SU-DHL-6 (cell line): ENCODE measurements at regions not wholly inside any gene's neighbourhood (a gene's known extent, or its start where the extent isn't known, plus 50 kb on each side); places are given as distances from the start of the nearest gene placed in this dataset.
A peak's percentile ranks its signal among the peaks of the same experiment; 100 is the strongest.

Source experiments
- H2AFZ ChIP-seq: fragments of 200-600 bp; sonication (generic); 2 replicates; pipeline ENCODE4 v1.6.1; 2014; ENCODE audit warnings: low read depth, mild to moderate bottlenecking, moderate library complexity, mixed read lengths, antibody characterized with exemption, low read length; ENCODE audit not compliant: severe bottlenecking
- H3F3A ChIP-seq: fragments of 200-600 bp; shearing (Covaris generic); 2 replicates; pipeline ENCODE4 v1.6.0; 2016; ENCODE audit warnings: antibody characterized with exemption, mild to moderate bottlenecking; ENCODE audit not compliant: insufficient read depth
- H3K27ac ChIP-seq: fragments of 200-600 bp; sonication (generic); 2 replicates; pipeline ENCODE4 v1.5.1; 2016; ENCODE audit warnings: low read depth, mild to moderate bottlenecking, low read length, moderate library complexity, mixed read lengths
- H3K27me3 ChIP-seq: fragments of 200-600 bp; sonication (generic), shearing (Covaris generic); 2 replicates; pipeline ENCODE4 v1.6.0; 2014; ENCODE audit warnings: mild to moderate bottlenecking, low read length
- H3K36me3 ChIP-seq: fragments of 200-600 bp; sonication (generic); 2 replicates; pipeline ENCODE4 v1.6.1; 2014; ENCODE audit warnings: mild to moderate bottlenecking, low read length, mixed read lengths
- H3K4me2 ChIP-seq: fragments of 300-600, 200-600 bp; shearing (Covaris generic), sonication (generic); 2 replicates; pipeline ENCODE4 v1.6.0; 2014; ENCODE audit warnings: low read length, low read depth, mild to moderate bottlenecking; ENCODE audit not compliant: poor library complexity, severe bottlenecking
- H3K4me3 ChIP-seq: fragments of 200-600 bp; sonication (generic); 2 replicates; pipeline ENCODE4 v1.5.1; 2014; ENCODE audit warnings: antibody characterized with exemption, low read length, mild to moderate bottlenecking, mixed read lengths; ENCODE audit not compliant: insufficient read depth, poor library complexity, severe bottlenecking
- H3K79me2 ChIP-seq: fragments of 200-600 bp; sonication (generic); 2 replicates; pipeline ENCODE4 v1.6.1; 2014; ENCODE audit warnings: mild to moderate bottlenecking, low read length, moderate library complexity; ENCODE audit not compliant: insufficient read depth
- H3K9ac ChIP-seq: fragments of 200-600 bp; sonication (generic); 2 replicates; pipeline ENCODE4 v1.7.0; 2014; ENCODE audit warnings: mild to moderate bottlenecking, low read length
- H3K9me2 ChIP-seq: fragments of 200-600 bp; sonication (generic); replicated peaks from 2 replicates; pipeline ENCODE4 v1.6.1; 2014; ENCODE audit warnings: low read length; ENCODE audit not compliant: insufficient read depth
- H3K9me3 ChIP-seq: fragments of 200-600 bp; sonication (generic); 2 replicates; pipeline ENCODE4 v1.6.1; 2014; ENCODE audit warnings: low read length, mixed read lengths; ENCODE audit not compliant: insufficient read depth
- H4K20me1 ChIP-seq: fragments of 200-600 bp; sonication (generic); 2 replicates; pipeline ENCODE4 v1.6.1; 2014; ENCODE audit warnings: low read depth, mild to moderate bottlenecking, antibody characterized with exemption, low read length, moderate library complexity, mixed read lengths
- CTCF ChIP-seq: fragments of 200-600 bp; sonication (generic); IDR thresholded peaks from one replicate; pipeline ENCODE4 v1.5.1; 2017; ENCODE audit warnings: antibody characterized with exemption, mild to moderate bottlenecking, low read length, moderate library complexity; ENCODE audit not compliant: insufficient read depth, poor library complexity, severe bottlenecking
- EZH2phosphoT487 ChIP-seq: fragments of 200-600 bp; sonication (generic), shearing (Covaris generic); conservative IDR thresholded peaks from 2 replicates; pipeline ENCODE4 v1.6.1; 2018; ENCODE audit warnings: mild to moderate bottlenecking, antibody characterized with exemption, low read length, moderate library complexity, mixed read lengths

GRCh38 chr12:92503971-92504593, 198.7 kb upstream of the PLEKHG7 start:
- Histone ChIP-seq H3K4me2 (peak overlapping the region; percentile 34), H3K4me3 (no peak overlapping the region), H4K20me1 (no peaks in the 10 kb centered on the region), H3K36me3 (no peaks in the 10 kb centered on the region), H3K9me3 (no peaks in the 10 kb centered on the region), H3F3A (no peaks in the 10 kb centered on the region), H3K9me2 (no peaks in the 10 kb centered on the region), H3K9ac (peak overlapping the region; percentile 12; the same call in 1 of the 2 replicates), H3K27me3 (no peaks in the 10 kb centered on the region), H3K79me2 (no peaks in the 10 kb centered on the region), H2AFZ (peak overlapping the region; percentile 66), H3K27ac (no peak overlapping the region)
- TF ChIP-seq EZH2phosphoT487, result no peak
- no peak for TF ChIP-seq CTCF

- no peaks in the 10 kb centered on the region for H3K9me2 ChIP-seq
- no peaks in the 10 kb centered on the region for H3K36me3 ChIP-seq
- no peaks in the 10 kb centered on the region for H3F3A ChIP-seq
- peak overlapping the region; percentile 12; the same call in 1 of the 2 replicates for H3K9ac ChIP-seq
- no peaks in the 10 kb centered on the region for H4K20me1 ChIP-seq
- no peaks in the 10 kb centered on the region for H3K79me2 ChIP-seq
- peak overlapping the region; percentile 66 for H2AFZ ChIP-seq
- H3K27ac ChIP-seq, result no peak overlapping the region
- no peak overlapping the region for H3K4me3 ChIP-seq
- TF ChIP-seq EZH2phosphoT487, result no peak
- H3K9me3 ChIP-seq, result no peaks in the 10 kb centered on the region
- H3K4me2 ChIP-seq, result peak overlapping the region; percentile 34
- no peaks in the 10 kb centered on the region for H3K27me3 ChIP-seq
These were observed 199.5 kb upstream of the PLEKHG7 start for GRCh38 chr12:92503029-92503931.

- Histone ChIP-seq H2AFZ (peak overlapping the region; percentile 12), H3K4me2 (peak overlapping the region; percentile 34), H3K4me3 (no peak overlapping the region), H3F3A (no peaks in the 10 kb centered on the region), H4K20me1 (no peaks in the 10 kb centered on the region), H3K27me3 (no peaks in the 10 kb centered on the region), H3K9ac (no peak overlapping the region), H3K9me2 (no peaks in the 10 kb centered on the region), H3K79me2 (no peaks in the 10 kb centered on the region), H3K27ac (no peak overlapping the region), H3K9me3 (no peaks in the 10 kb centered on the region), H3K36me3 (no peaks in the 10 kb centered on the region)
- TF ChIP-seq EZH2phosphoT487 (no peak), CTCF (peak; percentile 11)
These were observed 200.3 kb upstream of the PLEKHG7 start for GRCh38 chr12:92502417-92503028.
